GM12878 (cell line): ENCODE measurements at regions not wholly inside any gene's neighbourhood (a gene's known extent, or its start where the extent isn't known, plus 50 kb on each side); places are given as distances from the start of the nearest gene placed in this dataset.

ENCODE experiments used
- ATAC-seq: fragments of 200-7000 bp; cut with Tn5 transposase; 3 replicates; pipeline ENCODE4 v1.9.1; 2020; ENCODE audit warnings: mild to moderate bottlenecking, moderate library complexity
- BruUV-seq: library from RNA; stranded (reverse); fragments of 400-500 nt; replicated peaks from 2 replicates; lab custom pipeline; 2021; lab: Mats Ljungman, UMichigan
- CTCF ChIA-PET: fragments of 300-600 bp; sonication (Branson Sonifier 250); formaldehyde crosslinking; extraction: SDS; loops from one replicate; lab custom pipeline; 2021; ENCODE audit warnings: inconsistent platforms; lab: Yijun Ruan, JAX
- POLR2A ChIA-PET: fragments of 350-600 bp; formaldehyde crosslinking; extraction: SDS; loops from one replicate; lab custom pipeline; 2021; ENCODE audit warnings: inconsistent platforms; lab: Charles Lee
- RAD21 ChIA-PET: fragments of 300-600 bp; sonication (Branson Sonifier 250); formaldehyde crosslinking; loops from one replicate; lab custom pipeline; 2023; ENCODE audit warnings: antibody characterized with exemption; ENCODE audit not compliant: unreplicated experiment; lab: Charles Lee
- SMC1A ChIA-PET: fragments of 300-600 bp; sonication (Branson Sonifier 250); formaldehyde crosslinking; loops from one replicate; lab custom pipeline; 2023; ENCODE audit not compliant: unreplicated experiment, uncharacterized antibody; lab: Charles Lee
- DNase-seq: peaks from one replicate; pipeline ENCODE4 v3.0.0-alpha.2; 2011; ENCODE audit warnings: low read depth, low spot score
- FAIRE-seq: peaks from 3 replicates; lab custom pipeline; 2011; peaks lifted over from hg19 to GRCh38; lab: Jason Lieb, UNC
- H2AFZ ChIP-seq: 2 replicates; pipeline ENCODE4 v1.6.0; 2011; ENCODE audit warnings: low read depth, low read length, control low read depth; ENCODE audit not compliant: control insufficient read depth
- H3K27ac ChIP-seq: 2 replicates; pipeline ENCODE4 v1.5.1; 2011; ENCODE audit warnings: control low read depth; ENCODE audit not compliant: control insufficient read depth, insufficient read depth
- H3K27me3 ChIP-seq, 2 experiments: replicated peaks in 1 of 2; 2 replicates each; pipeline versions ENCODE4 v1.6.0 to v1.6.1; 2011; ENCODE audit warnings: low read length in 1 of 2; ENCODE audit not compliant: control insufficient read depth in 2 of 2, insufficient read depth in 2 of 2
- H3K36me3 ChIP-seq, 2 experiments: 2 replicates each; pipeline ENCODE4 v1.5.1; 2011; ENCODE audit warnings: low read length in 1 of 2; ENCODE audit not compliant: control insufficient read depth in 2 of 2, insufficient read depth in 2 of 2
- H3K4me1 ChIP-seq: 2 replicates; pipeline ENCODE4 v1.6.1; 2011; ENCODE audit warnings: mild to moderate bottlenecking, low read length, moderate library complexity, mixed read lengths; ENCODE audit not compliant: control insufficient read depth, insufficient read depth
- H3K4me2 ChIP-seq: 2 replicates; pipeline ENCODE4 v1.6.0; 2011; ENCODE audit warnings: control low read depth; ENCODE audit not compliant: control insufficient read depth, insufficient read depth
- H3K4me3 ChIP-seq: fragments of 200-600 bp; sonication (generic); 2 replicates; pipeline ENCODE4 v1.5.1; 2016
- H3K79me2 ChIP-seq: 2 replicates; pipeline ENCODE4 v1.6.0; 2011; ENCODE audit warnings: low read length; ENCODE audit not compliant: control insufficient read depth, insufficient read depth
- H3K9ac ChIP-seq: 2 replicates; pipeline ENCODE4 v1.8.0; 2011; ENCODE audit warnings: low read length, control low read depth, mixed read lengths; ENCODE audit not compliant: control insufficient read depth, insufficient read depth
- H3K9me3 ChIP-seq: replicated peaks from 3 replicates; pipeline ENCODE4 v1.5.1; 2011; ENCODE audit warnings: mild to moderate bottlenecking, low read length; ENCODE audit not compliant: control insufficient read depth, insufficient read depth
- H4K20me1 ChIP-seq: 2 replicates; pipeline ENCODE4 v1.6.0; 2011; ENCODE audit not compliant: control insufficient read depth, insufficient read depth
- CHD2 ChIP-seq: IDR thresholded peaks from 2 replicates; pipeline ENCODE4 v1.6.1; 2011; ENCODE audit warnings: low read depth, low read length, improper control_type of control experiment, borderline replicate concordance
- HSF1 ChIP-seq: fragments of 150-350 bp; IDR thresholded peaks from 2 replicates; pipeline ENCODE4 v1.6.1; 2014; ENCODE audit warnings: mild to moderate bottlenecking, low read depth, low read length
- IKZF1 ChIP-seq: fragments of 450-650 bp; conservative IDR thresholded peaks from 2 replicates; pipeline ENCODE4 v1.6.1; 2017; ENCODE audit warnings: antibody characterized with exemption, mild to moderate bottlenecking
- IRF3 ChIP-seq: fragments of 450-650 bp; IDR thresholded peaks from 2 replicates; pipeline ENCODE4 v1.6.1; 2014; ENCODE audit warnings: mild to moderate bottlenecking
- MYC ChIP-seq: IDR thresholded peaks from 2 replicates; pipeline ENCODE4 v1.6.1; 2011; ENCODE audit warnings: mild to moderate bottlenecking, low read length, moderate library complexity, inconsistent platforms; ENCODE audit not compliant: insufficient read depth, insufficient replicate concordance, insufficient read length, severe bottlenecking
- NRF1 ChIP-seq: conservative IDR thresholded peaks from 2 replicates; pipeline ENCODE4 v1.6.1; 2011; ENCODE audit warnings: mild to moderate bottlenecking, low read depth, low read length, improper control_type of control experiment
- SMAD1 ChIP-seq: fragments of 450-650 bp; IDR thresholded peaks from 2 replicates; pipeline ENCODE4 v1.6.1; 2018; ENCODE audit warnings: mild to moderate bottlenecking, low read depth; ENCODE audit not compliant: partially characterized antibody
- SMC3 ChIP-seq: IDR thresholded peaks from 2 replicates; pipeline ENCODE4 v1.6.1; 2011; ENCODE audit warnings: low read length, improper control_type of control experiment, borderline replicate concordance
- SRF ChIP-seq, 2 experiments: IDR thresholded peaks; 2 replicates each; pipeline ENCODE4 v1.6.1; 2011; ENCODE audit warnings: low read depth in 2 of 2, low read length in 2 of 2, mild to moderate bottlenecking in 1 of 2, moderate library complexity in 1 of 2
- TAF1 ChIP-seq: IDR thresholded peaks from 2 replicates; pipeline ENCODE4 v1.6.1; 2011; ENCODE audit warnings: mild to moderate bottlenecking, low read depth, low read length, borderline replicate concordance
- ZBED1 ChIP-seq: IDR thresholded peaks from 2 replicates; pipeline ENCODE4 v1.6.1; 2016; ENCODE audit warnings: borderline replicate concordance
- ZNF207 ChIP-seq: fragments of 450-650 bp; IDR thresholded peaks from 2 replicates; pipeline ENCODE4 v1.6.1; 2014; ENCODE audit warnings: antibody characterized with exemption, mild to moderate bottlenecking, borderline replicate concordance
- ZNF24 ChIP-seq: fragments of 450-650 bp; IDR thresholded peaks from 2 replicates; pipeline ENCODE4 v1.6.1; 2017; ENCODE audit warnings: antibody characterized with exemption, mild to moderate bottlenecking
- WGBS: methylation state at CpG from one replicate; pipeline ENCODE4 v1.1.6; 2016; ENCODE audit warnings: low lambda C conversion rate; ENCODE audit not compliant: insufficient replicate concordance, insufficient coverage; ENCODE audit errors: missing lambda C conversion rate; 5-methylcytosine and 5-hydroxymethylcytosine counted together
- in situ Hi-C: fragments of 300-500 bp; cut with MboI; formaldehyde crosslinking; loops from 9 replicates; pipeline ENCODE4 v1.14.3; 2018; ENCODE audit warnings: mixed read lengths
- intact Hi-C: fragments of 100-400 bp; cut with micrococcal nuclease; formaldehyde crosslinking; loops from one replicate; pipeline ENCODE4 v1.14.2; 2022; ENCODE audit not compliant: unreplicated experiment

- ChIA-PET CTCF (interaction anchor here (1.8 kb wide), 1 partner anchor 17 kb away, joined by 5 read pairs; no protein-coding TSS in a partner anchor), RAD21 (interaction anchor here (1.1 kb wide), 1 partner anchor 65 kb away, joined by 3 read pairs; no protein-coding TSS in a partner anchor), POLR2A (interaction anchor here (0.5 to 1.4 kb wide), 2 partner anchors 17 to 363 kb away, joined by 3 to 6 read pairs; no protein-coding TSS in a partner anchor), SMC1A (interaction anchor here (0.8 kb wide), 1 partner anchor 41 kb away, joined by 3 read pairs; no protein-coding TSS in a partner anchor)
- Histone ChIP-seq H3K27ac (no peak overlapping the region), H4K20me1 (no peaks in the 10 kb centered on the region), H3K4me1 (peaks cover 22% of the 10 kb centered on the region), H3K9ac (no peak overlapping the region), H3K79me2 (no peaks in the 10 kb centered on the region), H3K36me3 (no peaks in the 10 kb centered on the region), H2AFZ (no peak overlapping the region), H3K27me3 (no peaks in the 10 kb centered on the region), H3K4me2 (no peak overlapping the region), H3K4me3 (no peak overlapping the region), H3K9me3 (peaks cover 2% of the 10 kb centered on the region; the same call in 1 of the 3 replicates)
- BruUV-seq, result no TSS peak
- in situ Hi-C loops, result no loop called here
- ATAC-seq (no peak), FAIRE-seq (no peak), DNase-seq (no peak)
- 55% methylated on average over 8 of the region's 8 CpGs for WGBS
- no peak for TF ChIP-seq CHD2
- TF ChIP-seq IKZF1, result no peak
- no peak for TF ChIP-seq ZBED1
- no peak for TF ChIP-seq TAF1
- TF ChIP-seq SMAD1, result no peak
- no peak for TF ChIP-seq ZNF24
- no peak for TF ChIP-seq SMC3
- no peak for TF ChIP-seq NRF1
- no peak for TF ChIP-seq IRF3
- TF ChIP-seq ZNF207, result no peak
- TF ChIP-seq SRF (IDR thresholded peaks at IDR 0.05; ENCODE audit: low read depth in 2 of 2, low read length in 2 of 2), result no peak
- TF ChIP-seq HSF1, result no peak
- TF ChIP-seq MYC, result no peak
- intact Hi-C loops, result no loop called here
These were observed 122.0 kb upstream of the ARID1B start for GRCh38 chr6:156654919-156655918.
